GM12878 (cell line): ENCODE measurements at regions not wholly inside any gene's neighbourhood (a gene's known extent, or its start where the extent isn't known, plus 50 kb on each side); places are given as distances from the start of the nearest gene placed in this dataset.

Experiments
- ATAC-seq: fragments of 200-7000 bp; cut with Tn5 transposase; 3 replicates; pipeline ENCODE4 v1.9.1; 2020; ENCODE audit warnings: mild to moderate bottlenecking, moderate library complexity
- BruUV-seq: library from RNA; stranded (reverse); fragments of 400-500 nt; replicated peaks from 2 replicates; lab custom pipeline; 2021; lab: Mats Ljungman, UMichigan
- CTCF ChIA-PET: fragments of 300-600 bp; sonication (Branson Sonifier 250); formaldehyde crosslinking; extraction: SDS; loops from one replicate; lab custom pipeline; 2021; ENCODE audit warnings: inconsistent platforms; lab: Yijun Ruan, JAX
- POLR2A ChIA-PET: fragments of 350-600 bp; formaldehyde crosslinking; extraction: SDS; loops from one replicate; lab custom pipeline; 2021; ENCODE audit warnings: inconsistent platforms; lab: Charles Lee
- RAD21 ChIA-PET: fragments of 300-600 bp; sonication (Branson Sonifier 250); formaldehyde crosslinking; loops from one replicate; lab custom pipeline; 2023; ENCODE audit warnings: antibody characterized with exemption; ENCODE audit not compliant: unreplicated experiment; lab: Charles Lee
- SMC1A ChIA-PET: fragments of 300-600 bp; sonication (Branson Sonifier 250); formaldehyde crosslinking; loops from one replicate; lab custom pipeline; 2023; ENCODE audit not compliant: unreplicated experiment, uncharacterized antibody; lab: Charles Lee
- DNase-seq: peaks from one replicate; pipeline ENCODE4 v3.0.0-alpha.2; 2011; ENCODE audit warnings: low read depth, low spot score
- FAIRE-seq: peaks from 3 replicates; lab custom pipeline; 2011; peaks lifted over from hg19 to GRCh38; lab: Jason Lieb, UNC
- H2AFZ ChIP-seq: 2 replicates; pipeline ENCODE4 v1.6.0; 2011; ENCODE audit warnings: low read depth, low read length, control low read depth; ENCODE audit not compliant: control insufficient read depth
- H3K27ac ChIP-seq: 2 replicates; pipeline ENCODE4 v1.5.1; 2011; ENCODE audit warnings: control low read depth; ENCODE audit not compliant: control insufficient read depth, insufficient read depth
- H3K27me3 ChIP-seq, 2 experiments: replicated peaks in 1 of 2; 2 replicates each; pipeline versions ENCODE4 v1.6.0 to v1.6.1; 2011; ENCODE audit warnings: low read length in 1 of 2; ENCODE audit not compliant: control insufficient read depth in 2 of 2, insufficient read depth in 2 of 2
- H3K36me3 ChIP-seq, 2 experiments: 2 replicates each; pipeline ENCODE4 v1.5.1; 2011; ENCODE audit warnings: low read length in 1 of 2; ENCODE audit not compliant: control insufficient read depth in 2 of 2, insufficient read depth in 2 of 2
- H3K4me1 ChIP-seq: 2 replicates; pipeline ENCODE4 v1.6.1; 2011; ENCODE audit warnings: mild to moderate bottlenecking, low read length, moderate library complexity, mixed read lengths; ENCODE audit not compliant: control insufficient read depth, insufficient read depth
- H3K4me2 ChIP-seq: 2 replicates; pipeline ENCODE4 v1.6.0; 2011; ENCODE audit warnings: control low read depth; ENCODE audit not compliant: control insufficient read depth, insufficient read depth
- H3K4me3 ChIP-seq: fragments of 200-600 bp; sonication (generic); 2 replicates; pipeline ENCODE4 v1.5.1; 2016
- H3K79me2 ChIP-seq: 2 replicates; pipeline ENCODE4 v1.6.0; 2011; ENCODE audit warnings: low read length; ENCODE audit not compliant: control insufficient read depth, insufficient read depth
- H3K9ac ChIP-seq: 2 replicates; pipeline ENCODE4 v1.8.0; 2011; ENCODE audit warnings: low read length, control low read depth, mixed read lengths; ENCODE audit not compliant: control insufficient read depth, insufficient read depth
- H3K9me3 ChIP-seq: replicated peaks from 3 replicates; pipeline ENCODE4 v1.5.1; 2011; ENCODE audit warnings: mild to moderate bottlenecking, low read length; ENCODE audit not compliant: control insufficient read depth, insufficient read depth
- H4K20me1 ChIP-seq: 2 replicates; pipeline ENCODE4 v1.6.0; 2011; ENCODE audit not compliant: control insufficient read depth, insufficient read depth
- CHD1 ChIP-seq: IDR thresholded peaks from 2 replicates; pipeline ENCODE4 v1.6.1; 2012; ENCODE audit warnings: low read depth, low read length, improper control_type of control experiment
- DPF2 ChIP-seq: fragments of 450-650 bp; IDR thresholded peaks from 2 replicates; pipeline ENCODE4 v1.6.1; 2017; ENCODE audit warnings: mild to moderate bottlenecking
- EED ChIP-seq: sonication (generic); IDR thresholded peaks from 2 replicates; pipeline ENCODE4 v1.6.1; 2016; ENCODE audit warnings: antibody characterized with exemption, low read depth
- FOXK2 ChIP-seq: fragments of 450-650 bp; IDR thresholded peaks from 2 replicates; pipeline ENCODE4 v1.6.1; 2017; ENCODE audit warnings: mild to moderate bottlenecking, moderate library complexity
- KDM1A ChIP-seq: fragments of 200-600 bp; sonication (generic); IDR thresholded peaks from 2 replicates; pipeline ENCODE4 v1.6.1; 2016; ENCODE audit warnings: borderline replicate concordance
- MXI1 ChIP-seq: fragments of 150-350 bp; IDR thresholded peaks from 2 replicates; pipeline ENCODE4 v1.6.1; 2011; ENCODE audit warnings: low read depth, mild to moderate bottlenecking, inconsistent platforms, low read length, improper control_type of control experiment
- MYC ChIP-seq: IDR thresholded peaks from 2 replicates; pipeline ENCODE4 v1.6.1; 2011; ENCODE audit warnings: mild to moderate bottlenecking, low read length, moderate library complexity, inconsistent platforms; ENCODE audit not compliant: insufficient read depth, insufficient replicate concordance, insufficient read length, severe bottlenecking
- RBBP5 ChIP-seq: fragments of 200-600 bp; sonication (generic); conservative IDR thresholded peaks from 2 replicates; pipeline ENCODE4 v1.6.1; 2016
- SMAD1 ChIP-seq: fragments of 450-650 bp; IDR thresholded peaks from 2 replicates; pipeline ENCODE4 v1.6.1; 2018; ENCODE audit warnings: mild to moderate bottlenecking, low read depth; ENCODE audit not compliant: partially characterized antibody
- SMARCA5 ChIP-seq: fragments of 450-650 bp; IDR thresholded peaks from 2 replicates; pipeline ENCODE4 v1.6.1; 2017; ENCODE audit warnings: mild to moderate bottlenecking
- TARDBP ChIP-seq: IDR thresholded peaks from 2 replicates; pipeline ENCODE4 v1.6.1; 2016; ENCODE audit warnings: borderline replicate concordance
- ZNF207 ChIP-seq: fragments of 450-650 bp; IDR thresholded peaks from 2 replicates; pipeline ENCODE4 v1.6.1; 2014; ENCODE audit warnings: antibody characterized with exemption, mild to moderate bottlenecking, borderline replicate concordance
- WGBS: methylation state at CpG from one replicate; pipeline ENCODE4 v1.1.6; 2016; ENCODE audit warnings: low lambda C conversion rate; ENCODE audit not compliant: insufficient replicate concordance, insufficient coverage; ENCODE audit errors: missing lambda C conversion rate; 5-methylcytosine and 5-hydroxymethylcytosine counted together
- in situ Hi-C: fragments of 300-500 bp; cut with MboI; formaldehyde crosslinking; loops from 9 replicates; pipeline ENCODE4 v1.14.3; 2018; ENCODE audit warnings: mixed read lengths
- intact Hi-C: fragments of 100-400 bp; cut with micrococcal nuclease; formaldehyde crosslinking; loops from one replicate; pipeline ENCODE4 v1.14.2; 2022; ENCODE audit not compliant: unreplicated experiment

- H3K79me2 ChIP-seq: no peaks in the 10 kb centered on the region
- intact Hi-C loops: no loop called here
- POLR2A ChIA-PET: no interaction called here
- RAD21 ChIA-PET: no interaction called here
- H3K9ac ChIP-seq: no peak overlapping the region
- no peak overlapping the region for H3K4me3 ChIP-seq
- no peaks in the 10 kb centered on the region for H3K4me1 ChIP-seq
- TF ChIP-seq FOXK2: no peak
- no peak for TF ChIP-seq SMAD1
- no peak for TF ChIP-seq TARDBP
- TF ChIP-seq RBBP5: no peak
- no peak for TF ChIP-seq MXI1
- TF ChIP-seq MYC: no peak
- no peak for TF ChIP-seq CHD1
- TF ChIP-seq SMARCA5: no peak
- TF ChIP-seq KDM1A: no peak
- TF ChIP-seq EED: no peak
- no peak for TF ChIP-seq ZNF207
- TF ChIP-seq DPF2: no peak
- 65% methylated on average over 4 of the region's 4 CpGs for WGBS
- no peak overlapping the region for H3K27ac ChIP-seq
- no peaks in the 10 kb centered on the region for H3K36me3 ChIP-seq
- H3K4me2 ChIP-seq: no peak overlapping the region
- H3K27me3 ChIP-seq: no peaks in the 10 kb centered on the region
- CTCF ChIA-PET: no interaction called here
- no peak for ATAC-seq
- no TSS peak for BruUV-seq
- H2AFZ ChIP-seq: no peak overlapping the region
- SMC1A ChIA-PET: interaction anchor here (0.6 to 1.3 kb wide), 2 partner anchors 11 to 47 kb away, joined by 4 read pairs; no protein-coding TSS in a partner anchor
- no peak for DNase-seq
- no peak for FAIRE-seq
- no peaks in the 10 kb centered on the region for H4K20me1 ChIP-seq
- no peaks in the 10 kb centered on the region for H3K9me3 ChIP-seq
- in situ Hi-C loops: no loop called here
Observed at GRCh38 chr3:3603351-3603750, 195.9 kb upstream of the LRRN1 start.
